B cell (primary cell): ENCODE measurements at regions not wholly inside any gene's neighbourhood (a gene's known extent, or its start where the extent isn't known, plus 50 kb on each side); places are given as distances from the start of the nearest gene placed in this dataset.

Experiments
- CTCF ChIP-seq: fragments of 200-600 bp; IDR thresholded peaks from one replicate; pipeline ENCODE4 v1.8.0; 2022; ENCODE audit warnings: antibody characterized with exemption, mild to moderate bottlenecking
- EZH2 ChIP-seq: IDR thresholded peaks from 2 replicates; pipeline ENCODE4 v1.6.1; 2012; ENCODE audit warnings: borderline replicate concordance, low read depth, mild to moderate bottlenecking, moderate library complexity, low read length; ENCODE audit not compliant: insufficient read depth, poor library complexity, severe bottlenecking

- TF ChIP-seq CTCF = no peak
- no peak for TF ChIP-seq EZH2
Measured at GRCh38 chr16:50944033-50944432, 202.1 kb downstream of the CYLD start.
